ENCODE measurements at regions not wholly inside any gene's neighbourhood (a gene's known extent, or its start where the extent isn't known, plus 50 kb on each side); places are given as distances from the start of the nearest gene placed in this dataset.

DNA sequence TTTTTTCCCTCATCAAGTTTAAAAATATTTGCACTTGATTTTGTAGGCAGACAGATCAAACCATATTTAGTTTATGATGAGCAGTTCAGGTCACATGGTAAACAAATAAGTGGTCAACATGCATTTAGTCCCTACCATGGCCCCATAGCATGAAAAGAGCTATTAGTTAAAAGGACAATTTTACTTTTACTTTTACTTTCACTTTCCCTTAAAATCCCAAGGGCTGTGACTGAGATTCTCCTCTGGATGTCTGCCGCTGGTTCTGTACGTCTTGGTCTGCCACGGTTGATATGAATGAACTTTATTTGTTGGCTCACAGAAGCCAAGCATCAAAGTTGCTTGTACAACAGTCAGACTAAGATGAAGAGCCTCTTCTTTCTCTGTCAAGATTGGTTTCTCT, 626.2 kb upstream of the CDH7 start:
- no peak for DNase-seq

DNA sequence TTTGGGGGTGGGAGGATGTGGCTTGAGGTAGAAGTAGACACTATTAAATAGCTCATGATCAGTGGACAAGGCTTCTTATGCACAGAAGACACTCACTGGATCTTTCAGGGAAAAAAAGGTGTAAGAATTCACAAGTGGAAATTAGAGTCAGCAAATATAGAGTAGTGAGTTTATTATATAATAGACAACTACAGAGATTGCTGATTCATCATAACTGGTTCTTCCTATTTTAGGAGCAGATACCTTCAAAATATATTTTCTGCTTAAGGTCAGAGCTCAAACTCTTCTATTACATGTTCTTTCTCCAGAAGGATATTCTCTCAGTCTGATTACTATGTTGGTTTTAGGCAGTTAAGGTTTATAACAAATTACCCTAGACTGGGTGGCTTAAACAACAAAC, 646.9 kb upstream of the CDH7 start:
- no peak for DNase-seq

DNA sequence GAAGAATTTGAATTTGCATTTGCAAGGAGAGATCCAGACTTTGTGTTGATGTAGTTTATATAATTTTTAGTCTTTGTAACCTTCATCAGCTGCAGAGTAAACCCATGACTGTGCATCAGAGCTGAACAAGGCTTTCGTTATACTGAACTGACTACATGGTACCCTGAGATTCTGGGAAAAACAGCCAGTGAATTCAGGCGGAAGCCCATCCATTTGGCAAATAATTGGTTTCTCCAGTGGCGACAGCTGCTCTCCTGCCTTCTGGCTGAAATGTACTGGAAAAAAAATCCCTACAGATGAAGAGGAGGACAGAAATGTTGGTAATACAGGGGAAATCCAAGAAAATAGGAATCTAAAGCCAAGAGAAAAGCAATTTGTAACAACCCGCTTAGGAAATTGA, 657.5 kb upstream of the CDH7 start:
- peak; percentile 18 for DNase-seq

DNA sequence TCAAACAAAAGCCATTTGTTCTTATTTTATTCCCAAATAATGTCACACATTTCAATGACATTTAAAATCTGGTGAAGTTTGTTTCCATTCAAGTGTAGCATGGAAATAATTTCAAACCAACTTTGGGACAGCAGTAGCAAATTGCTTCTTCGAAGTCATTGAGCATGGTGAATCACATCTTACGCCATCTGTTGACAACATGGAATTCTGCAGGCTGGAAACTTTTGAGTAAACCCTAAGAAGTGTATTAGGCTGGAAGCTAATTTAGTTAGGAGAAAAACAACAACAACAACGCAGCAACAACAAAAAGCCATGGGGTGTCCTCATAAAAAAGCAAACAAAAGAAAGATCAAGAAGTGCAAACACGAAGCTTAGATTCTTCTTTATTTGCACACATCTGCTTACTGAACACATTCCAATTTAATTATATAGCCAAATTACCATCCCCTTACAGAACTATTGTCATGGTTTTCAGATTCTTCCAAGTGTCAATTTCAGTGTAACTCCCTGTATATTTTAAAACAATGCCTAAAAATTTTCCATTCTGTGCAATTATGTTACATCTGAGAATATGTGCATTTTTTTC, 659.0 kb upstream of the CDH7 start:
- no peak for DNase-seq

DNA sequence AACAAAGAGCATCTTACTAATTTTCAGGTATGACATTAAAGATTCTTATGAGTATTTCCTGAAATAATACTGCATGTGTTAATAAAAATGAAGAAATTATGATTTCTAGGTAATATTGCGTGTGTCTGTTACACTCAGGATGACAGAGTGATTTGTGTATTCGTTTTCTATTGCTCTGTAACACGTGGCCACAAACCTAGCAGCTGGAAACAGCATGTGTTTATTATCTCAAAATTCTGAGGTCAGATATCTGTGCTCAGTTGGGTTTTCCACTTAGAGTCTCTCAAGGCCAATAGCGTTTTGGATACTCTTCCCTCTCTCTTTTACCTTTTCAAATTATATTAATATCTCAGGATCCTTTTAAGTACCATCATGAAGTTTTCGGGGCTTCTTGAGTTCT, 667.9 kb upstream of the CDH7 start:
- DNase-seq: no peak

DNA sequence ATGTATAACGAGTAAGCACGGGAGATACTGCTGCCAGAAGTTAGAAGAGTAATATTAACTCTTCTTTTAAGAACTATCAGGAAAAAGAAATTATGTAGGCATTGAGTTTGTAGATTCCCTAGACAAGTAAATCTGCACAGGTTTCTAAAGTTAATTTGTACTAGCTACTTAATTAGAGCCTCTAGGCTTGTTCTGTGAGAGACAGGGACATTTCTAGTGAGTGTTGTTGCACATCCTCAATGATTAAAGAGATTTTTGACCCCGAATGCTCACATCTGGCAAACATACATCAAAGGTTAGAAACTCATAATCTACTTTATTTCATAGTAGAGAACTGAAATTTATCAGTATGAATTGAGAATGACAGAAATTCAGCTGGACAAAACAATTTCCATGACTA, 669.0 kb upstream of the CDH7 start:
- DNase-seq: no peak

DNA sequence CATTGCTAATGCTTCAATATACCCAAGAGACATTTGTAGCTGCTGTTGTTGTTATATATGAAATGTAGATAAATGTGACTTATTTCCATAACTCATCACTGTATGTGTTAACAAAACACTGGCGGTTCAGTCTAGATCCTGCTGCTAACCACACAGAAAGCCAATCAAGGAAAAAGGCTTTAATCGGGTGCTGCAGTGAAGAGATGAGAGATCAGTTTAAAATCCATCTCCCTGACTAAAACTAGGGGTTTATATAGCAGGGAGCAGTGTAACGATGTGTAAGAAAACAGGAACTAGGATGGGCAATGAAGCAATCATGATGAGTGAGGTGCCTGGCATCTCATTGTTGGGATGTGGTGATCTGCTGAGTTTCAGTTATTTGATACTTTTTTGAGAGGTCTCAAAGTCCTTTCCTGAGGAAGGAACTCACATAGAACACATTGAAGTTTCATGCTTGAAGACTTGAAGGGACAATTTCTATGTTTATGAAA, 677.7 kb upstream of the CDH7 start:
- no peak for DNase-seq

DNA sequence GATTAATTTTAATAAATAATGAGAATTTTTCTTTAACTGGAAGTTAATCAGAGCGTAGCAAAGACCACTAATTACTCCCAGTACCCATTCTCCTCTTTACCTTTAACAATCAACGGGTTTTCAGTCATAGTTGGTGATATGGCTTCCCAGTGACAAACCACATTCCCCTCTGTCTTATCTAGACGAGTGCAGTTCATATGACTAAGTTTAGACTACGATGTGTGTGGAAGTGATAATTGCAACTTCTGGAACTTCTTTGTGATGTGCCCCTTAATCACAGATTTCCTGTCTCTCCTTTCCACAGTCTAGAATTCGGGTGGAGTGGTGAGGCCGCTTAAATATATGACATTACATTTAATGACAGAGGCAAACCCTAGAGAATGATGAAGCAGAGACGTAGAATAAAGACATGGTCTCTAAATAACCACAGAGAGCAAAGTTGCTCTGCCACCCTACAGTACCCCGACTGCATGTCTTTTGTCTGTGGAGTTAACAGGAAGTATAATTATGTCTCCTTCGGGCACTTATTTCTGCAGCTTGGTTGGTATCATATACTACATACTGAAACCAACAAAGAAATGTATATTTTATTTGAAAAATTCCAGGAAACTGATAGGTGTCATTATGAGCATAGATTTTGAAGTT, 693.3 kb upstream of the CDH7 start:
- no peak for DNase-seq

DNA sequence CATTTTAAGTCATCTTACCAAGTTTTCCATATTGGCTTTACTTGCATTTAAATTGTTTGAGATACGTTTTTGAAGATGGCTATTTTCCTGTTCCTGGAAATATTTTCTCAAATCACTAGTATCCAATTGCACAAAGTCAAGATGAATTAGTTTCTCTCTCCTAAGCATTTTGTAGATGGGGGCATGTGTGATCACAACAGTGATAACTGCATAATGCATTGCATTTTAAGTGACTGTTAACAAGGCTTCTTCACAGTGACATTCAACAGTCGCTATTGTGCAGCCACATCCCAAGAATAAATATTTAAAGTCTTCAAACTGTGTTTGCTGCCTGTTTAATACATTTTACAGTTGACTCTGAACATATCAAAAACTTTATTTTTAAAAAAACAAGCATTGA, 694.2 kb upstream of the CDH7 start:
- no peak for DNase-seq

DNA sequence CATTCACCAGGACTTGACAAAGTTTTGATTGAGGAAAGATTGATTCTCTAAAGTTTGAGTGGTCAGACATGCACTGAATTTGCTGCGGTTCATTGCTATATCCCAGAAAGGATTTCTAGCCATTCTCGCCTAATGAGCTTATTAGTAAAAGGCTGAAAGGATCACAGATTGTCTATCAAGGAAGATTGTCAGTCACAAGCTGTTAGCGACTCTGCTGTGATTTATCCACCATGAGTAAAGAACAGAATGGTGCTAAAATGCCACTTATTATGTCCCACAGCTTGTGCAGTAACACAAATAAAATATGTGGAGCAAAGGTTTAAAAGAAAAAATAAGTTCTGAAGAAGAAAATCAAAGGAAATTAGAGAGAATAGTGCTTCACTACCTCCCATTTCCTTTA, 701.2 kb upstream of the CDH7 start:
- DNase-seq: no peak

DNA sequence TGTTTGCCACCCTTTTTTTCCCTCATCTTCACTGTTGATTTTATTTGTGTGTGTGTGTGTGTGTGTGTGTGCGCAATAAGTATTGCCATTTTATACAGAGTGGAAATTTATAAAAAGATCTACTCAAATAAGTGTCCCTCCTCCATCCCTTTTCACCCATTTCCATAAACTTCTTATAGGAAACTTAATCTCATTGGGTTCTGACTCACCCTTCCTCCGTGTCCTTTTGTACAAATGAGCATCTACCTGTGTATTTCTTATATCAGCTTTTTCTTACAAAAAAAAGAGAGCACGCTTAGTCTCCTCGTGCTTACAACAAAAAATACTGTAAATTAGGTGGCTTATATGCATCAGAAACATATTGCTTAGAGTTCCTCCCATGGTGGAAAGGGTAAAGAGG, 711.2 kb upstream of the CDH7 start:
- DNase-seq: no peak

DNA sequence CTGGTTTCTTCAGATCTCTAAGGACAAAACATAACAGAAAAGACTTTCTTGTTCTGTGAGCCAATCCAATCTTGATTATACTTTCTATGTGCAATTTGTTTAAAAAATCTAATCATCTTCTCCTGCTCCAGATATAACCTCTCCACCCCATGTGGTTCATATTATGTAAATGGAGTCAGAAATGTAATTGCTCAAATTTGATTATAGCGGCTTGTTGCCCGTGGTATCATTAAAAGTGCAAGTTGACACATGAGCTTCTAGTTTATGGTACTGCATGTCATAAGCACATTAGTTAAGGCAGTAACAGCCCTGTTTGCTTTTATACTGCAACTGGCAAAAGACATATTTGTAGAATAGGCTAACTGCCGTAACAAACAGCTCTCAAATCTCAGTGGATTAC, 715.1 kb upstream of the CDH7 start:
- DNase-seq: no peak

DNA sequence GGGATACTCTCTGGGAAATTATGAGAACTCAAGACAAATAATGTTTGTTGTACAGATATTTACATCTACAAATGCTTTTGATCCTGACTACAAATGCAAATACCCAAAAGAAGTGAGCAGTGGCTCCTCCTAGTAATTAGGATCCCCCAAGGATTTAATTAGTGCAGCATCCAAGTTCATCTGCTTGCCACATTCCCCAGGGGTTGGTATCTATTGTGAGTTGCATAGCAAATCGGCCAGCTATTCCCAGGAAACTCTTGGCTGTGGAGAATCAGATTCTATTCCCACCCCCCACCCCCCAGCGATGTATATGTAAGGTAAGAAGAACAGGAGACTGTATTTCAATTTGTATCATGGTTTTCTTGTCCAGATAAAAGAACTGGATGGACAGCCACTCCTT, 725.1 kb upstream of the CDH7 start:
- no peak for DNase-seq

DNA sequence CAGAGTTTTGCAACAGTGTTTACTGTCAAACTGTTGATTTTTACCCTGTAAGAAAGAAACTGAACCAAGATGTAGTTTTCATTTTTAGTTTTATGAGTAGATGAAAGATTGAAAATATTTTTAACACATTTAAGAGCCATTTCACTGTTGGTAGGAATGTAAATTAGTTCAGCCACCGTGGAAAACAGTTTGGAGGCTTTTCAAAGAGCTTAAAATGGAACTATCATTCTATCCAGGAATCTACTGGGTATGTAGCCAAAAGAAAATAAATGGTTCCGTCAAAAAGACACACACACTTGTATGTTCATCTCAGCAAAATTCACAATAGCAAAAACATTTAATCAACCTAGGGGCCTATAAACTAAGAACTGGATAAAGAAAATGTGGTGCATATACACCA, 729.8 kb upstream of the CDH7 start:
- DNase-seq: no peak

DNA sequence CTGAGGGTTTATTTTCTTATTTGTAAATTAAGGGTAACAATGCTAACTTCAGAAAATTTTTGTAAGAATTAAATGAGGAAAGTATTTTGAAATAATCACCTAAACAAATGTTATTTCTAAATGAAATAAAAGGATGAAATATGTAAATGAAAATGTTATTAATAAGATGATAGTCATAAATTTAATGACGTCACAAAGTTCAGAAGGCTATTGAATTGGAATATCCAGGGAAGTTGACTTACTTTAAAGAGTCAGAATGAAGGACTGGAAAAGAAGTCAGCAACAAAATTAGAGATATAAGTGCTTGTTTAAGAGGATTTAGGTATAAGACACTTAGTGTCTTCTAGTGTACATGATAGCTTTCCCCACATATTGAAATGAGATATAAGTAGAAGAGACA, 732.6 kb upstream of the CDH7 start:
- DNase-seq: no peak

DNA sequence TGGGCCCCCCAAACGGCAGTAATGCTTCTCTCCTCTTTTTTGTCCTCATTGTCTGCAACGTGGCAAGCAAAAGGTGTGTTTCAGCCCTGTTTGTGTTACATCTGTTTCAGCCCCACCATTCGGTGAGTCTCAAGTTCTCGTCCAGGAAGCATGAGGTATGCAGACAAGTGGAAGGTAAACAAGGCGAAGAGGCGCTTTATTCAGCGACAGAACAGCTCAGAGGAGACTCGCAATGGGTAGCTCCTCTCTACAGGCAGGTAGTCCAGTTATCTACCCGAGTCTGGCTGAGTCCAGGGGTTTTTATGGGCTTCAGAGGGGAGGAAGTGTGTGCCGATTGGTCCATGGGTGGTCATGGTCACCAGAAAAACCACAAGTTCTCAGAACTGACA, 733.4 kb upstream of the CDH7 start:
- DNase-seq: no peak

DNA sequence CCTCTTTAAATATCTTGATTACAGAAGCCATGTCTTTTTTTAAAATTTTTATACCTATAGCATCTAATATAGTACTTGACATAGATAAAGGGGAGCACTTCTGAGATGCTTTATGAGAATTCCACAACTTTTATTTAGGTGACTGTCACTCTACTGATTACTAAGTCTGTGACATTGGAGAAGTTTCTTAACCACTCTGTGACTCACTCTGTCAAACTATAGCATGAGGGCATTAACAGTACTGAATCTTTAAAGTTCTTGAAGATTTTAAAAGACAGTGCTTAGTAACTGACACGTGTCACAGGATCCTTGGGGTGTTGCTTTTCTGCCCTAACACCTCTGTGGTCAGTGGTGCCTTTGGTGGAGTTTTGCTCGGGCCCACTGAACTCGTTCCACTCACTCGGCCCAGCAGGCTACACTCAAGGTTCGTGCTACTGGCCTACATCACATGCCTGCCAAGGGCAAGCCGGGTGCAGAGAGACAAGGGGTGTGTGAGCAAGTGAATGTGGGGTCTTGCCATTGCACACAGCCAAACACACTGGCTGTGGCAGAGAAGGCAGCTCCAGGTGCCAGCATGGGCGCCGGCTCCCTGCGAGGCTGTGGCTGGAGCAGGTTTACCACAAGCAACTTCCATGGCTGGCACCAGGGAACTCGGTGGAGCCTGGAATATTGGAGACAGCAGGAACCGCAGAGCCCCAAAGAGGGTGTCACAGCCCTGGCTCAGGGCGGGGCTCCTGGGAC, 734.0 kb upstream of the CDH7 start:
- DNase-seq: no peak

DNA sequence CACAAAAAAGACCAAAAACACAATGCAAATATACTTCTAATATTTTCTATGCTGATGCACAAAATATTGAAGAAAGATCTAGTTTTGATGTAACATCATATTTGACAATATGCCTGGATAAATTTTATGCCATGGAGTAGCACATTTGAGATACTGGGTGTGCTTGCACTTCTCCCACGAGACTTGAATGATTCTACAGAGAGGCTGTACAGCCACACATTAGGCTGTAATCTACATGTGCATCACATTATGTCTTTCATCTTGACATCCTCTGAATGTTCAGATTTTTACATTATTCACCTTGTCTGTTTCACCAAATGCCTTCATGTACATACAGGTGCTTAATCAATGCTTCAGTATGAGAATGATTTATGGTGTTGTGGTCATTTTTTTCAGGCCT, 756.4 kb upstream of the CDH7 start:
- no peak for DNase-seq

DNA sequence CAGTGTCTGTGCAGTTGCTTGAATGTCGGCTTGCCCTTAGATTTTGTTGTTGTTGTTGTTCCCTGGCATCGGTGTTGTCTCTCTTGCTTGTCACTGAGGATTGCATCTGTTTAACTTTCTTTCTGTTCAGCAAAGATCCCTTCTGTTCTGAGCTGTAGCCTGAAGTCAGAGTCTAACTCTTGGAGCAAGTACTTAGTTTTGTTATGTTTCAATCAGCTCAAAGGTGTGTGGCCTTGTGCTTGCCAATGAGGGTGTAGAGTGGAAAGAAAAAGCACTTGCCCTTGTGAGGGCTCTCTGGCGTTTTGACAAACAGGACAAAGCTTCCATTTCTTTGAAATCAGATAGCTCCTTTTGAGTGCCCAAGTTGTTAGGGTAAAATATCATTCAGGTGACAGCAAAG, 757.1 kb upstream of the CDH7 start:
- DNase-seq: no peak

DNA sequence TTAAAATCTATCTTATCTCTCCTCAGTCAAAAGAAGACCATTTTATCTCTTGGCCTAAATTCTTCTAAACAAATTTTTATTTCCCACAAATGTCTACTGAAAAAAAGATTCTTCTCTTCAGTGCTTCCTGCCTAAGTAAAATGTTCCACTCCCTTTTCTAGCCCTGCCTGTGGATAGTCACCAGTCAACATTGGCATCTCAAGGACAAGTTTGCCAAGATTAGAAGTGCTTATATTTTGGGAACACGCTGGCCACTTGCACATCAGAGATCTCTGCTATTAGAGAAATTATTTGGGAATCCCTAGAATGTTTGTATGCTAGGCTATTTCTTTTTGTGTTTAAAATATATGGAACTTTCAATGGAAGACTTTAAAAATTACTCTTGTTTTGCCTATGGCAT, 758.2 kb upstream of the CDH7 start:
- no peak for DNase-seq

DNA sequence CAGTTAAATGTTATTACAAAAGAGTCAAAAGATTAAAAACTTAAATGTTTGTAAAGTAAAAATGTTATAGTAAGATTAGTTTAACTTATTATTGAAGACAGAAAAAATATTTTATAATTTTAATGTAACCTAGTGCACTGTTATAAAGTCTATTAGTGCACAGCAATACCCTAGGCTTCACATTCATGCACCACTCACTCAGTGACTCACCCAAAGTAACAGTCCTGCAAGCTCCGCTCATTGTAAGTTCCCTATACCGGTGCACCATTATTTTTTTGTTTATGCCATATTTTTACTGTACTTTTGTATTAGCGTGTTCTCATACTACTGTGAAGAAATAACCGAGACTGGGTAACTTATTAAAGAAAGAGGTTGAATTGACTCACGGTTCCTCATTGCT, 759.7 kb upstream of the CDH7 start:
- DNase-seq: no peak

DNA sequence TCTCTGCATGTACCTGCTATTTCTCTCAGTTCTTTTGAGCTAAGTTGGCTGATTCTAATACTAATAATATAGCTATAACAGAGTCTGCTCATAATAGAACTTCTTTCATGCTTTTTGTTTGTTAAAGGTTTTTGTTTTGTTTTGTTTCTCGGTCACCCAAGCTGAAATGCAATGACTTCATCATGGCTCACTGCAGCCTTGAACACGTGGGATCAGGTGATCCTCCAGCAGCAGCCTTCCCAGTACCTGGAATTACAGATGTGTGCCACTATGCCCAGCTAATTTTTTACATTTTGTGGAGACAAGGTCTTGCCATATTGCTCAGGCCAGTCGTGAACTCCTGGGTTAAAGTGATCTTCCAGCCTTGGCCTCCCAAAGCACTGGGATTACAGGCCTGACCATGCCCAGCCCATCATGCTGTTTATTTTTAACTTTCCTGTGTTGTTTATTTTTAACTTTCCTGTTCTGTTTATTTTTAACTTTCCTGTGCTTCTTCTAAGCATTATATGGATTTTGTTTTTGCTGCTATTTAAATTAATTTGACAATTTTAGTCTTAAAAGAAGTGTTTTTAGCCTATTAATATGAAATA, 763.8 kb upstream of the CDH7 start:
- no peak for DNase-seq

DNA sequence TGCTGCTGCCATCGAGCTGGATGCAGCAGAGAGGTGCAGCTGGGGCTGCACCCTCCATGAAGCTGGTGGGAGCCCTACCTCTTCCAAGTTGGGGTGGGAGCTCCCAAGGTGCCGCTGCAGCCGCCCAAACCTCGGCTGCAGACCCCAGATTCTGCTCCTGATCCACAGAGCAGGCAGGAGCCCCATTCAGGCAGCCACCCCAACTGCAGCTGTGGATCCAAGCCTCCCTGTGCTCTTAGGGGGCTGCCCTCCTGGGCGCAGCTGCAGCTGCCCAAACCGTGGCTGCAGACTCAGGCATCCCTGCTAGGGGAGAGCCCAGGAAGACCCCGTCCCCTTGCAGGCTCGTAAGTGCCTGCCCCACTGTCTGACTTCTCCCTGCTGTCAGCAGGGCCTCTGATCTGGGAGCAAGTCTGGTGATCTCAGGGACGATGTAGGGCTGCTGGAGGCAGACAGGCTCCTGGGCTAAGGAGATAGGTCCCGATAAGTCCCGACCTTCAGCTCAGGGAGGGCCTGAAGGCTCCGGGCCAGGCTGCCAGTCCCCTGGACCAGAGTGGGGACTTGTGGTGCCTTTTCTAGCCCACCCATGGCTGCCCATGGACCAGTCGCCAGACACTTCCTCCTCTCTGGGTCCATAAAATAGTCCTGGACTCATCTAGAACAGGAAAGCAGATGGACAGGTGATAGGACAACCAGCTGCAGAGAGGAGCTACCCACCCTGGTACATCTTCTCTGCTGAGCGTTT, 767.1 kb upstream of the CDH7 start:
- DNase-seq: no peak
